Liver (tissue), 3 donors: ENCODE measurements at regions not wholly inside any gene's neighbourhood (a gene's known extent, or its start where the extent isn't known, plus 50 kb on each side); places are given as distances from the start of the nearest gene placed in this dataset.

ENCODE experiments used
- CTCF ChIP-seq: fragments of 150-350 bp; IDR thresholded peaks from 2 replicates; pipeline ENCODE4 v1.5.1; 2017; ENCODE audit warnings: improper control_type of control experiment, low read depth, low read length; ENCODE audit not compliant: missing input control
- MAX ChIP-seq: IDR thresholded peaks from 2 replicates; pipeline ENCODE4 v1.6.1; 2016; ENCODE audit warnings: antibody characterized with exemption
- RAD21 ChIP-seq, 2 donors: IDR thresholded peaks; 2 replicates each; pipeline ENCODE4 v1.6.1; 2016; ENCODE audit warnings: antibody characterized with exemption in 2 of 2, mild to moderate bottlenecking in 2 of 2
- RXRA ChIP-seq, 2 donors: IDR thresholded peaks; 2 replicates each; pipeline ENCODE4 v1.6.1; 2017 to 2018; ENCODE audit warnings: antibody characterized with exemption in 2 of 2, mild to moderate bottlenecking in 1 of 2
- TAF1 ChIP-seq: conservative IDR thresholded peaks from 2 replicates; pipeline ENCODE4 v1.6.1; 2016; ENCODE audit warnings: antibody characterized with exemption, mild to moderate bottlenecking
- donor health status: healthy.
- donor health status: healthy.

GRCh38 chr5:133796186-133796585, 172.2 kb downstream of the C5orf15 start:
- TF ChIP-seq RAD21 (IDR thresholded peaks at IDR 0.05) = no peak
- no peak for TF ChIP-seq CTCF
- TF ChIP-seq TAF1 = no peak
- no peak for TF ChIP-seq MAX
- TF ChIP-seq RXRA (IDR thresholded peaks at IDR 0.05) = no peak
